Stomach (tissue), 8 donors: ENCODE measurements at regions not wholly inside any gene's neighbourhood (a gene's known extent, or its start where the extent isn't known, plus 50 kb on each side); places are given as distances from the start of the nearest gene placed in this dataset.

Source experiments
- DNase-seq, 2 donors: peaks; one replicate each; pipeline versions ENCODE4 v3.0.0 to v3.0.0-alpha.2; 2013 to 2019
- H3K27ac ChIP-seq, 5 donors: fragments of 200-600 bp in 4 of 5; sonication (generic) in 4 of 5; one replicate each; pipeline ENCODE4 v1.5.1; 2013 to 2019; ENCODE audit warnings: mild to moderate bottlenecking in 1 of 5, moderate library complexity in 1 of 5
- H3K27me3 ChIP-seq, 3 donors: fragments of 200-600 bp; sonication (generic); one replicate each; pipeline ENCODE4 v1.5.1; 2017 to 2019; ENCODE audit warnings: mixed run types in 1 of 3
- H3K36me3 ChIP-seq, 4 donors: fragments of 200-600 bp; sonication (generic); 1 replicate in 3 of 4; 2 replicates in 1 of 4; pipeline ENCODE4 v1.5.1; 2016 to 2019
- H3K4me1 ChIP-seq, 4 donors: fragments of 200-600 bp; sonication (generic); one replicate each; pipeline ENCODE4 v1.5.1; 2016 to 2019
- H3K4me3 ChIP-seq, 4 donors: fragments of 200-600 bp; sonication (generic) in 3 of 4; one replicate each; pipeline ENCODE4 v1.5.1; 2016 to 2019; ENCODE audit warnings: mild to moderate bottlenecking in 1 of 4
- H3K9me3 ChIP-seq, 4 donors: fragments of 200-600 bp; sonication (generic); one replicate each; pipeline ENCODE4 v1.5.1; 2016 to 2019
- EP300 ChIP-seq: sonication (generic); formaldehyde crosslinking; IDR thresholded peaks from one replicate; pipeline ENCODE4 v1.6.1; 2017; ENCODE audit warnings: antibody characterized with exemption
- POLR2A ChIP-seq, 4 donors: fragments of 450-650 bp; IDR thresholded peaks; one replicate each; pipeline ENCODE4 v1.6.1; 2016; ENCODE audit warnings: antibody characterized with exemption in 4 of 4, control low read depth in 2 of 4, mild to moderate bottlenecking in 1 of 4, moderate library complexity in 1 of 4
- POLR2AphosphoS5 ChIP-seq, 3 donors: sonication (generic); formaldehyde crosslinking; IDR thresholded peaks; one replicate each; pipeline ENCODE4 v1.6.1; 2016; ENCODE audit warnings: antibody characterized with exemption in 3 of 3
- WGBS, 5 donors: extraction: QIAGEN DNeasy Blood & Tissue Kit in 3 of 5; methylation state at CpG; one replicate each; pipeline versions ENCODE4 v1.1.5 to v1.1.7; 2013 to 2018; 5-methylcytosine and 5-hydroxymethylcytosine counted together
- intact Hi-C: fragments of 100-400 bp; cut with DNase I; formaldehyde crosslinking; loops from one replicate; pipeline ENCODE4 v1.15.1; 2023; ENCODE audit warnings: low total_unique reads
- TF ChIP-seq, protein P1 (sequence below), 7 experiments: fragments of 450-650 bp in 4 of 7; fragments of 200-600 bp in 3 of 7; sonication (generic) in 3 of 7; IDR thresholded peaks; one replicate each; pipeline ENCODE4 v1.5.1; 2016 to 2019; ENCODE audit warnings: antibody characterized with exemption in 7 of 7, control low read depth in 2 of 7, mild to moderate bottlenecking in 1 of 7
- donor health status: healthy with polysubstance abuse.
- donor health status: Bipolar disorder and iron deficiency.
- donor health status: healthy.

DNA sequence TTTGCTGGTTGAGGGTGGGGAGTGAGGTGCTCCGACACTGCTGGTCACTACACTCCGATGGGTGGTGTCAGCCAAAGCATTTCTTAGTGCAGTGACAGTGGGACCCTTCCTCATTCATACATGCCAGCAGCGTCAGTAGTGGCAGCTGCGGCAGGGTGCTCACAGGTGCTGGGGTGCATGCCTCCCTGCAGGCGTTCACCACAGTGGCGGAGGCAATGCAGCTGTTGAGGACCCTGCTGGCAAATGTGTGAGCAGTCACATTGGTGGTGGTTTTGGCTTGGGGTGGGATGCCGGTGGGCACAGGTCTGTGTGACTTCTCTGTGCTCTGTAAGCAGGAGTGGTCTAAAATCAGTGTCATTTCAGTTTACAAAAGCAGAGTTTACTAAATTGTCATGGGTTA, 464.6 kb downstream of the FUT8 start:
- peaks cover 0 to 4% (median 0%) of the 10 kb centered on the region in 4 donors for H3K9me3 ChIP-seq
- TF ChIP-seq POLR2A (IDR thresholded peaks at IDR 0.05) (no peak), EP300 (no peak), POLR2AphosphoS5 (IDR thresholded peaks at IDR 0.05) (no peak)
- TF ChIP-seq, protein P1, sequence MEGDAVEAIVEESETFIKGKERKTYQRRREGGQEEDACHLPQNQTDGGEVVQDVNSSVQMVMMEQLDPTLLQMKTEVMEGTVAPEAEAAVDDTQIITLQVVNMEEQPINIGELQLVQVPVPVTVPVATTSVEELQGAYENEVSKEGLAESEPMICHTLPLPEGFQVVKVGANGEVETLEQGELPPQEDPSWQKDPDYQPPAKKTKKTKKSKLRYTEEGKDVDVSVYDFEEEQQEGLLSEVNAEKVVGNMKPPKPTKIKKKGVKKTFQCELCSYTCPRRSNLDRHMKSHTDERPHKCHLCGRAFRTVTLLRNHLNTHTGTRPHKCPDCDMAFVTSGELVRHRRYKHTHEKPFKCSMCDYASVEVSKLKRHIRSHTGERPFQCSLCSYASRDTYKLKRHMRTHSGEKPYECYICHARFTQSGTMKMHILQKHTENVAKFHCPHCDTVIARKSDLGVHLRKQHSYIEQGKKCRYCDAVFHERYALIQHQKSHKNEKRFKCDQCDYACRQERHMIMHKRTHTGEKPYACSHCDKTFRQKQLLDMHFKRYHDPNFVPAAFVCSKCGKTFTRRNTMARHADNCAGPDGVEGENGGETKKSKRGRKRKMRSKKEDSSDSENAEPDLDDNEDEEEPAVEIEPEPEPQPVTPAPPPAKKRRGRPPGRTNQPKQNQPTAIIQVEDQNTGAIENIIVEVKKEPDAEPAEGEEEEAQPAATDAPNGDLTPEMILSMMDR (IDR thresholded peaks at IDR 0.05), result no peak
- intact Hi-C loops, result no loop called here
- WGBS, 5 donors, result 88 to 100% (median 91%) methylated on average over 7 of the region's 7 CpGs
- no peak for DNase-seq
- no peak overlapping the region for H3K27ac ChIP-seq
- H3K27me3 ChIP-seq, result no peaks in the 10 kb centered on the region
- no peaks in the 10 kb centered on the region for H3K4me1 ChIP-seq
- H3K4me3 ChIP-seq, result no peak overlapping the region
- H3K36me3 ChIP-seq, result no peaks in the 10 kb centered on the region

DNA sequence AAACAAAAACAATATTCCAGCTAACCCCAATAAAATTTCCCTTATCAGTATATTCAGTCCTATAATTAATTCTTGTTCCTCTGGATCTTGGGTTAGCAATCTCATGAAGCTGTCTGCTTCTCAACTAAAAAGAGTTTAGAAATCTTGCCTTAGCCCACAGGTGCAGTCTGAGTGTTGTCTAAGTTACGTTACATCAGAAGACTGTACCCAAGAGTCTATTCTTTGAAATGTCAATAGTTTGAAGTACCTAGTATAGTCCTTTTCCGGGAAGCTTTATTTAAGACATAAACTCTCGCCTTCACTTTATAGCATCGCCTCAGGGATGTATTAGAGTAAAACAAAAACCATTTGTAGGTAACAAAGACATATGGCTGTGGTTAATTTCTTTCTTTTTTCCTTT, 465.1 kb downstream of the FUT8 start:
- H3K4me3 ChIP-seq, result no peak overlapping the region
- TF ChIP-seq, protein P1 (IDR thresholded peaks at IDR 0.05), result no peak
- TF ChIP-seq EP300 (no peak), POLR2AphosphoS5 (IDR thresholded peaks at IDR 0.05) (no peak), POLR2A (IDR thresholded peaks at IDR 0.05) (no peak)
- no peaks in the 10 kb centered on the region for H3K36me3 ChIP-seq
- intact Hi-C loops, result no loop called here
- 70 to 73% (median 71%) methylated on average over 4 of the region's 4 CpGs for WGBS, 5 donors
- H3K27ac ChIP-seq, result no peak overlapping the region
- no peaks in the 10 kb centered on the region for H3K27me3 ChIP-seq
- DNase-seq, result no peak
- peaks cover 0 to 5% (median 0%) of the 10 kb centered on the region in 4 donors for H3K9me3 ChIP-seq
- no peaks in the 10 kb centered on the region for H3K4me1 ChIP-seq

DNA sequence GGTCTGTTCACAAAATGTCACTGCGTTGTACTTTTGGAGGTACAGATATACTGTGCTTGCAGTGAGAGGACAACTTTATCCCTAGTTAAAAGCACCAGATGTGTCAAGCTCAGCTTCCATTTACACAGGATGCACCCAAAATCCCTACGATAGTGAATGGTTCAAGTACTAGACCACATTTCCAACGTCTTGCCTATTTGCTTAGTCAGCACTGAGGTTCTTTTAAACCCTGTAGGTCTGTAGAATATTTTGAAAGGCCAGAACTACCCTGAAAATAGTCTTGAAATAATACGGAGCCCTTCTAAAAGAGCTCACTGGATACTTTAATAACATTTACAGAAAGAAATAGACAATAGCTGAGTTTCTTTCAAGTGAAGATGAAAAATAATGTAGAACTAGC, 466.1 kb downstream of the FUT8 start:
- WGBS, 5 donors, result 76 to 86% (median 79%) methylated on average over 4 of the region's 4 CpGs
- DNase-seq, result no peak

DNA sequence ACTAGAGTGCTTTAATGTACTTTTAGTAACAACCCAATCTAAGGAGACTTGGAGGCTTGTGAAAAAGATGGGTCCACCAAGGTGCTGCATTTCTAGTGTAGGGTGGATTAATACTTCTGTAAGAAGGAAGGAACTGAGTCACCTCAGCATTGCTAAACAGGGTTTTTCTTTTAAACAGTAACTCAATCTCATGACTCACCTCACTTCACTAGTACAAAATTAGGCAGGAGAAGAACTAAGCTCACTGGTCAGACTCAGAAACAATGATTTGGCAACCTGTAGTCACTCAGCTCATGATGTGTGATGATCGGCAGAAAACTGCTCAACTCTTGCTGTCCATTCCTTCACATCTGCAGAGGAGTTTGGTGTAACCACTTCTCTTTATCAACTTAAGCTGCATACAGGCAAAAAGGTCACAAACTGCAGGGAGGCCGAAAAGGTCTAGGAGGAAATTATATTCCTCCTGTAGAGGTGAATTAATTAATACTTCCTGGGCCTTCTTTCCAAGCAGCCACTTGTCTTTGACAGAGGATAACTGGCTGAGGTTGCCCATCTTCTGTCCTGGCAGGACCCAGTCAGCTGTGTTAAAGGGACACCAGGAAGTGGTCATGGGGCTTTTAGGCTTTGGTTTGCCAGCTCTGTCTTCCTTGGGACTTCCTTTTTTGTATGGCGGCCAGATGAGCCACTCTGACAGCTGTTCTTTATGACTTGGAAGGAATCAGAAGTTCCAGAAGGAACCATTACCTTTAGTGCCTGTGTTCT, 466.9 kb downstream of the FUT8 start:
- no peak for DNase-seq
- TF ChIP-seq POLR2A (IDR thresholded peaks at IDR 0.05) (no peak), POLR2AphosphoS5 (IDR thresholded peaks at IDR 0.05) (no peak), EP300 (no peak)
- TF ChIP-seq, protein P1 (IDR thresholded peaks at IDR 0.05), result no peak
- intact Hi-C loops, result no loop called here

More for the DNA sequence above, 466.1 kb downstream of the FUT8 start:
- Histone ChIP-seq H3K27ac (no peak overlapping the region), H3K36me3 (no peaks in the 10 kb centered on the region), H3K9me3 (peaks cover 0 to 5% (median 0%) of the 10 kb centered on the region in 4 donors), H3K4me3 (no peak overlapping the region), H3K4me1 (no peaks in the 10 kb centered on the region), H3K27me3 (no peaks in the 10 kb centered on the region)
- no peak for TF ChIP-seq POLR2AphosphoS5 (IDR thresholded peaks at IDR 0.05)
- TF ChIP-seq, protein P1 (IDR thresholded peaks at IDR 0.05), result no peak
- no peak for TF ChIP-seq EP300
- TF ChIP-seq POLR2A (IDR thresholded peaks at IDR 0.05), result no peak
- intact Hi-C loops, result no loop called here

More for the DNA sequence above, 466.9 kb downstream of the FUT8 start:
- 85 to 95% (median 88%) methylated on average over 3 of the region's 3 CpGs for whole genome bisulfite sequencing, 5 donors
- H3K9me3 ChIP-seq, result peaks cover 0 to 5% (median 0%) of the 10 kb centered on the region in 4 donors
- H3K36me3 ChIP-seq, result no peaks in the 10 kb centered on the region
- H3K4me3 ChIP-seq, result no peak overlapping the region
- no peaks in the 10 kb centered on the region for H3K27me3 ChIP-seq
- no peaks in the 10 kb centered on the region for H3K4me1 ChIP-seq
- H3K27ac ChIP-seq, result no peak overlapping the region
